22Rv1 (cell line): ENCODE measurements at regions not wholly inside any gene's neighbourhood (a gene's known extent, or its start where the extent isn't known, plus 50 kb on each side); places are given as distances from the start of the nearest gene placed in this dataset.

Source experiments
- CTCF ChIP-seq: fragments of 450-650 bp; IDR thresholded peaks from 2 replicates; pipeline ENCODE4 v1.5.1; 2017; ENCODE audit warnings: mild to moderate bottlenecking
- ZFX ChIP-seq: fragments of 450-650 bp; IDR thresholded peaks from 2 replicates; pipeline ENCODE4 v1.6.1; 2017; ENCODE audit warnings: antibody characterized with exemption, borderline replicate concordance

GRCh38 chr16:87551487-87551886 is 50.8 kb upstream of the JPH3 start:
- TF ChIP-seq CTCF (no peak), ZFX (no peak)
